NCI-H1105 treated with DMSO at 0.1 percent for 48 hours (cell line): ENCODE measurements at regions not wholly inside any gene's neighbourhood (a gene's known extent, or its start where the extent isn't known, plus 50 kb on each side); places are given as distances from the start of the nearest gene placed in this dataset.
"Not testable (repeated sequence)": the region's sequence is repeated elsewhere in the genome, so short reads cannot be mapped to it uniquely, and the experiment has no call there.

Experiments used
- DNase-seq: peaks from one replicate; lab custom pipeline; 2025; lab: John Stamatoyannopoulos, UW

- no peak for DNase-seq
Measured at GRCh38 chr18:47728921-47729320, 201.5 kb downstream of the SMAD2 start.

GRCh38 chr18:47727409-47727808 lies 203.1 kb downstream of the SMAD2 start:
- no peak for DNase-seq

DNA sequence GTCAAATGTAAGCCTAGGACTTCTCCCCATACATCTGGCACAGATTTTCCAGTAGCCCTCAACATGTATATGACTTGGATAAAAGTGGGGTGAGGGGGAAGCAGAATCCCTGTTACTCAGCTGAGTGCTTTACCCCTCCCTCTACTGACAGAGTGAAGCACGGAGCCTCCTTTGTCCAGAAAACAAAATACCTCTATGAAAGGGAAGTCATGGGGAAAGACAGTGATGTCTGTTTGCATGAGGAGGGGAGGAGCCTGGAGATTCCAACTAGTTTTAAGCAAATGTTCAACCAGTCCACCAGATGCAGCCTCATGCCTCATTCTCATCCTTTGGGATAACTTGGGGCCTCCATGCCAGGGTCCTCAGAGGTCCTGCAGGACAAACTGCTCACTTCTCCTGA lies 203.9 kb downstream of the SMAD2 start:
- no peak for DNase-seq

DNA sequence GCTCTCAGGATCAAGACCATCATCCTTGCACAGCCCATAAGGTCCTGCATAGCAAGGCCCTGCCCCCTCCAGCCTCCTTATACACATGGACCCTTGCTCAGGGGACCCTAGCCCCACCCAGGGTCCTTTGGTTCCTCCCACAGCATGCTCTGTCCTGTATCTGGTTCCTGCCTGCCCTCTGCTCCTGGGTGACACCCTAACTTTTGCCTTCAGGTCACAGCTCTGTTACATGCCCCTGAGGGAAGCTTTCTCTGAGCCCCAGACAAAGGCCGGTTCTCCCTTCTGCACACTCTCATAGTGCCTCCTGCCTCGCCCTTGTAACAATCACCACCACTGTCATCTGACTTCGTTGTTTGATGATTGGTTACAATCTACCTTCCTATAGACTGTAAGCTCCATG lies 204.8 kb downstream of the SMAD2 start:
- DNase-seq: no peak

DNA sequence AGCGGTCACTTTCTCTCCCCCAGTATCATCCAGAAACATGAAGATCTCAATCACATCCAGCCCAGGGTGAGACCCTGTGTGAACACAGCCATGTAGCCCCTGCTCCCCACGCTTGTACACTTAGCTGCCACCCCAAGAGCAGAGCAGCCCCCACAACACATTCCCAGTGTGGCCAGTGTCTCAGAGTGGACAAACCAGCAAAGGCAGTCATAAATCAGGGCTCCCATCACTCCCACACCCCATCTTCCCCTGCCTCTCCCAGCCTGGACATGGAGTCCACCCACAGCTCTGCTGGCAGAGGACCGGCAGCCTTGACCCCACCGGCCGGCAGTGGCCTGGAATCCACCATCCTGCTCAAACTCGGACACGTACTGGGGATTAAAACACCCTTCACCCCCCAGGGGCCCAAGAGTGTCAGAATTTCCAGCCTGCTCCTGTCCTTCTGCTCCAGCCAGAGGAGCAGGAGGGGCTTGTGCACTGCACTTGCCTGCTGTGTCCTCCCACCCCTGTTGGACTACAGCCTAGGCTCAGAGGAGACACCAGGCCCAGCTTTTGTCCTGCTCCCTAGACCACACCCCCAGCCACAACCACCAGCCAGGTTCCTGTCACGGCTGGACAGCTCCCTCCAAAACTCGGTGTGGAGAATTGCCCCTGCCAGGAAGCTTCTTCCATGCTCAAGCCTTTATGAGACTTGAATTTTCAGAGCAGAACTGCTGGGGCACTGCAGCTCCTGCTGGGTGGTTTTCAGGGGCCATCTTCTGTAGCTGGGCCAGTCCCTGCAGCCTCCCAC lies 206.1 kb downstream of the SMAD2 start:
- no peak for DNase-seq

DNA sequence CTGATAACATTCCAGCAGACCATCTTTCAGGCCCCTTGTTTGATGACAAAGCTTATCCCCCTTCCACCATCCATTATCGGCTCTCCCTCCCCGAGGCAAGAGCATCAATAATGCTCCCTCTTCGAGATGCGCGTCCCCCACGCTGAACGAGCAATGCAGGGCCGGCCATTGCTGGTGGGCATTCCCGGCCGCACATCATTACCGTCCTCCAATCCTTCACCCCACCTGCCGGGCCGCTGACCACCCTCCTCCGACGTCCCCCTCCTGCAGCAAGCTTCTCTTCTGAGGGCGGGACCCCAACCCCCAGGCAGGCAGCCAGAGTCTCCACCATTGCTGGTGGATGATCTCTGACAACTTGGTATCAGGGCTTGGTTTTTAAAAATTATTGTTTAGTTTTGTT lies 208.6 kb downstream of the SMAD2 start:
- DNase-seq: no peak

DNA sequence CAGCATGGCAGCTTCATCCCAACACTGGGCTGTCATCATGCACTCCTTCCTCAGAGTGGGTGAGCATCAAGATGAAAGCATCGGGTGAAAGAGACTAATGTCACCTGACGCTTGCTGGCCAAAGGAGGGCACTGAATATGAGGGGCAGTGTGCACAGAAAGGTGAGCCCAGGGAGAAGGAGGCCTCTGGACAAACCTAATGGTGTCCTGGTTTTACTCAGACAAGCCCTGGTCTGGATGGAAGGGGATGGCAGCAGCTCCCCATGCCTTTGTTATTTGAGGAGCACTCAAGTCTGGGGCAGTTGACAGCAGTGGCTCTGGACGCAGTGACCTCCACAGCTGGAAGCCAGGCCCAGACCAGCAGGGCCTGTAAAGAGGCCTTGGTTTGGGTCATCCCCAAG lies 209.7 kb downstream of the SMAD2 start:
- no peak for DNase-seq

DNA sequence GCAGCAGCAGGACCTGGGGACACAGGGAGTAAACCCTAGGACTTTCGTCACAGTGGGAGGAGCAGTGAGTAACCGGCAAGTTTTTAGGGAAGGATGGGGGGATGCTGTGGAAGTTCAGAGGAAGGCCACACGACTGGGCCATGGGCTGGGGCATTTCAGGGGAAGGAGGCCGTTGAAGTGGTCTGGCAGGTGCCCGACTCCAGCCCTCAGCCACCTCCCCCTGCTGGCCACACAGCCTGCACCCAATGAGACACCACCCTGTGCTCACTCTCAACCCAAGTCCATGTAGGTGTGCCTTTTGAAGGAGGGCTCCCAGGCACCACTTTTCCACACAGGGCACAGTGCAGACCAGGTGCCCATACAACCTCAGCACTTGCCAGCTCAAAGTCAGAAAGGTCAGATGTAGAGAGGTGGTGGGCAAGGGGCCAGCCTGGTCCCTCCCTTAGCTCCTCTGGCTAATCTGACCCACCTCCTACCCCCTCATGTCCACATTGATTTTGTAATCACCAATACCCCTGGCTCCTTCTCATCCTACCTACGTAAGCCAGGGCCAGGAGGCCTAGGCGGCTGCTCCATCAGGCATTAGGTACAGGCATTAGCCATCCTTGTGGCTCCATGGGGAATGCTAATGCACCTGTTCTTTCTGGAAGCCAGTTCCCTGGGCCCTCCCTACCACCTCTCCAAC lies 211.2 kb downstream of the SMAD2 start:
- DNase-seq: no peak

DNA sequence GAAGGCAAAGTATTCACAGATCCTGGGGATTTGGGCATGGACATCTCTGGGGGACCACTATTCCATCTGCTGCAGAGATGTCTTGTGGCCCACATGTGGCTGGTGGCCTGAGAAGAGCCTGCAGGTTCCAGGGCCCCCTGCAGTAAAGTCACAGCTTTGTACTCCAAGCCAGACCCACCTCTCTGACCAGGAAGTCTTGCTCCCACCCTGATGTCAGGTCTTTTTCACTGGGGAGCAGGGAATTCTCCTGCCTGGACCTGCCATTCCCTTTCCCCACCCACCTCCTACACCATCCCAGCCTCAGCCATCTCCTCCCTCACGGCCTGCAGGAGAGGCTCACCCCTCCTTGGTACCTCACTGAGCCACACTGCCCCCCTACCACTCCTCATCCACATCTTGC lies 211.8 kb downstream of the SMAD2 start:
- DNase-seq: no peak

DNA sequence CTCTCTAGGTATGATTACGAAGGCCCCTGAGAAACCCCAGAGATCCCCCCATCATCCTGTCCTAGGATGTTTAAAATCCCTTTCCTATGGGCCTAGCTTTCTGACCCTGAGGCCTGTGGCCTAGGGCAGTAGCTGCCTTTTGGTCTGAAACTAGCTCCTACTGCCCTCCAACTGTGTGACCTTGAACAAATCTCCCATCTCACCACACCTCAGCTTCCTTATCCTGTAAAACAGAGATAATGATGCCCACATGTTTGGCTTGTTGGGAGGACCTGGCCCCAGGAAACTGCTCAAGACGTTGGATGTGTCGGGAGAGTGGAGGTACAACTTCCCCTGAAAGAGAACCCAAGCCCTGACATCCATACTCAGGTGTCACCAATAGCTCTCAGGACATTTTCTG lies 213.2 kb downstream of the SMAD2 start:
- no peak for DNase-seq

DNA sequence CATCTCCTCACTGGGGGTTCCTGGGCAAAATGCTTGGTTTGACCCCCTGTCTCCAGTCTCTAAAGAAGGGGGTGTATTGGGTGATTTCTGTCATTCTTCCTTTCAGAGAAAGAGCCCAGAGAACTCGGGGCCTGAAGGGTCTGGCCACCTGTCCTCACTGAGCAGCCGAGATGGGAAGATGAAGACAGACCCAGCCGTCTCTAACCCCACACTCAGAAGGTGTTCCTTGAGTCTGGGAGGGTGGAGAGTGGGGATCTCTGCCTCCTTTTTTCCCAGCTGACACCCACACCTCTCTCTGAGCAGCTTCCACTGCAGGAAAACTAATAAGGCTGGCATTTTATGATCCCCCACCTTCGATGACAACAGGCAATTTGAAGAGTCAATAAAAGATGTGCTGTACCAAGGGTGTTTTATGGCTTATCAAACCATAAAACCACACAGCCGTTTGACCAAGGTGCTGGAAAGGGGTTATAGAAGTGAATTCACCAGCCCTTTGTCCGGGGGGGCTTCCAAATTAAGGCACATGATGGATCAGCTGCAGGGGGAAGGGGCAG lies 213.8 kb downstream of the SMAD2 start:
- DNase-seq: no peak

DNA sequence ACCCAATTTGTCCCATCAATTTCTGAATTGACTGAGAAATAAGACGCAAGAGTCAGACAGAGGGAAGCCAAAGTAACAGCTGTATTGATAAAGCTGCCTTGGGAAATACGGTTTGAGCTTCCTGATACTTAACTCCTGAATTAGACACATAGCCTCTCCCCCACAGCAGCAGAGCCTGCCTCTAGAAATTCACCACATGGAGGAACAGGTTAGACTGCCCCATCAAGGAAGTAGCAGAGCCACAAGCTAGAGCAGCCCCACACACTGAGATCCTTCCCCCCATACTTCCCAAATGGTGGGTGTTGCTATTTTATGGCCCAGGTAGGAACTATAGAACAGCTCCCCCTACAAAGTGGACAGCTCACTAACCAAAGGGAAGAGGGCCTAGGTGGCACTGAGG lies 220.0 kb downstream of the SMAD2 start:
- DNase-seq: no peak

DNA sequence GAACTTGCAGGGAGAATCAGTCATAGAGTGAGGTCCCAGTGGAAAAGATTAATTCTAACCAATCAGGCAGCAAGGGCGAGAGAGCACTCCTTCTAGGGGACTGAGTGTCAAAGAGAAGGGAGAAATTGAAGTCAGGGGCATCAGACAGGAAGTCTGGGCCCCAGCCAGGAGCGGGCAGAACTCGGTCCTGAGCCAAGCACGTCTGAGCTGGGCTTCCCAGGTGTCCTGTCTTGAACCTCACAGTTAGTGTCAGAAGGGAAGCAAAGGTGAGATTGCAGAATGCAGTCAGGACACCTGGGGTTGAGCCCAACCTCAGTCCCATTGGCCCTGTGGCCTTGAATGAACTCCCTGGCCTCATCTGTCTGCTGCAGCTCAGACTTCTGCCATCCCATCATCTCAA lies 220.9 kb downstream of the SMAD2 start:
- DNase-seq: no peak

DNA sequence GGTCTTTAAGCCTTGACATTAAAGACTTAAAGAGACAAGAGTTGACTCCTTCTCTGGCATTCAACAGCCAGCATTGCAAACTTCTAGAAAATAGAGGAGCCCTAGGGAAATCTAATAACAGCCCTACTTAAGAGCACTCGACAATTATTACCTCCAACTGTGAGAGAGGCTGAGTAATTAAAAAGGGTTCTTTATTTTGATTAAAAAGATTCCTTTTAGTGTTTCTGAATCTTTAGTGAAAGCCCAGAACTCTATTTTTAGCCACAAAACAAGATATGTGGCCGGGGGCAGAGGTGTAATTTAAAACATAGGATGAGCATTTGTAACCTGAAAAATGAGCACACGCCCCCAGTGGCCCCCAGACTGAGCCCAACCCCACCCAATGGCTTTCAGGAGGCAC lies 222.3 kb downstream of the SMAD2 start:
- DNase-seq: no peak

DNA sequence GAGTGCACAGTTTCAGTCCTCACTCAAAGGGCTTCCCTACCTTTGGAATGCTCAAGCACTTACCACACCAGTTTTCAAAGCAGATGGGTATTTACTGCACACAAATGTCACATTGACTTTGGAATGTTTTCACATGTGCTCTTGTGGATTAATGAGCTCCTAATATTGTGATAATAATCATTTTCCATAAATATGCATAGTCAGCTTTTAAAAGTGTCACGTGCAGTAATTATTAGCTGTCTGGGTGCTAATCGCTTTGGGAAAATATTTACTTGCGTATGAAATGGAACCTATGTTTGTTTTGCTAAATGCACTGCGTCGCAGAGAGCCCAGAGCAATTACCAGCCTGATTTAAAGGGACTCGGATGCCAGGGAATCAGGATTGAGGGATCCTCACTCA lies 229.3 kb downstream of the SMAD2 start:
- peak; percentile 33 for DNase-seq

DNA sequence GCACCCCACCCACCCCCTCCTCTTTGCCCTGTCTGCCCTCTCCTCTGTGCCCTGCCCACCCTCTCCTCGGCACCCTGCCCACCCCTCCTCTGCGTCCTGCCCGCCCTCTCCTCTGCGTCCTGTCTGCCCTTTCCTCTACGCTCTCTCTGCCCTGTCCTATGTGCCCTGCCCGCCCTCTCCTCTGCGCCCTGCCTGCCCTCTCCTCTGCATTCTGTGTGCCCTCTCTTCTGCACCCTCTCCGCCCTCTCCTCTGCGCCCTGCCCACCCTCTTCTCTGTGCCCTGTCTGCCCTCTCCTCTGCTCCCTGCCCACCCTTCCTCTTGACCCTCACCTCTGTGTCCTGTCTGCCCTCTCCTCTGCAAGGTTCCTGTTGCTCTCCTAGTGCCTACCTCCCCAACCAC lies 233.6 kb downstream of the SMAD2 start:
- DNase-seq: no peak

- no peak for DNase-seq
Measured at GRCh38 chr18:47691611-47692010, 238.8 kb downstream of the SMAD2 start.

GRCh38 chr18:47690778-47691177 lies 239.7 kb downstream of the SMAD2 start:
- DNase-seq: not testable (repeated sequence)

GRCh38 chr18:47689371-47689770 lies 241.1 kb downstream of the SMAD2 start:
- no peak for DNase-seq

GRCh38 chr18:47686806-47687205 lies 243.7 kb downstream of the SMAD2 start:
- DNase-seq: no peak

GRCh38 chr18:47683774-47684173 lies 246.7 kb downstream of the SMAD2 start:
- no peak for DNase-seq

DNA sequence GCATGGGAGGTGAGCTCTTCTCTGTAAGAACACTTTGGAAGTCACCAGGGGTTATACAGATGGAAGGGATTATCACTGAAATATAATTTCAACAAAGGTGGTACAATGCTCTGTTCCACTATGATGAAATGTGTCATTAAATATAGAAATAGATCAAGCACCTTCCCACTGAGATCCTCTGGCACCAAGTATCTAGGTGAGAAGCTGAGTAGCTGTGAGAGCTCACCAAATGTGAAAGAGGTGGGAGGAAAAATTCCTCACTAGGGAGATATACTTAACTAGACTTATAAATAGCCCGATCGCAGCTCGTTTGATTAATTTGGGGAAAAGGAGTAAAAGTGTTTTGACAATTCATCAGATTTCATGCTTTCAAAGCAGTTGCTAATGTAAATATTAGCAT lies 247.6 kb downstream of the SMAD2 start:
- DNase-seq: no peak

GRCh38 chr18:47680488-47680887 lies 250.0 kb downstream of the SMAD2 start:
- no peak for DNase-seq

DNA sequence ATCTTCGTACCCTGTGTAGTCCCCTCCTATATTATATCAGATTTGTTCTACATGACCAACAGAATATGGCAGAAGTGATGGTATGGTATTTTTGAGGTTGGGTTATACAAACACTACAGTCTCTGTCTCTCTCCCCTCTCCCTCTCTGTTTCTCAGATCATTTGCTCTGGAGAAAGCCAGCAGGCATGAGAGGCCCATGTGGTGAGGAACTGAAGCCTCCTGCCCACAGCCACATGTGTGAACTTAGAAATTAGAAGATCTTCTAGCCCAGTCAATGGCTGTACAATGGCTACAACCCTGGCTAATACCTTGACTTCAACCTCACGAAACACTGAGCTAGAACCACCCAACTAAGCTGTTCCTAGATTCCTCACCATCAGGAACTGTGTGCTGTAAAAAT lies 250.6 kb downstream of the SMAD2 start:
- no peak for DNase-seq
